WTC11 (cell line): ENCODE measurements at regions not wholly inside any gene's neighbourhood (a gene's known extent, or its start where the extent isn't known, plus 50 kb on each side); places are given as distances from the start of the nearest gene placed in this dataset.

ENCODE experiments used
- GRHL2 ChIP-seq: fragments of 250-450 bp; sonication (Bioruptor Pico); IDR thresholded peaks from 2 replicates; pipeline ENCODE4 v1.8.0; 2022; ENCODE audit warnings: mild to moderate bottlenecking, moderate library complexity; ENCODE audit not compliant: insufficient replicate concordance, severe bottlenecking
- TP53 ChIP-seq: sonication (generic); formaldehyde crosslinking; IDR thresholded peaks from 2 replicates; pipeline ENCODE4 v1.8.1; 2023; ENCODE audit warnings: mild to moderate bottlenecking, missing genetic modification reagents
- TF ChIP-seq, protein P1 (sequence below): fragments of 250-450 bp; sonication (Bioruptor Pico); IDR thresholded peaks from 2 replicates; pipeline ENCODE4 v2.1.2; 2022; ENCODE audit warnings: mild to moderate bottlenecking, moderate library complexity

- TF ChIP-seq TP53 (CRISPR knock-in tag): no peak
- TF ChIP-seq, protein P1, sequence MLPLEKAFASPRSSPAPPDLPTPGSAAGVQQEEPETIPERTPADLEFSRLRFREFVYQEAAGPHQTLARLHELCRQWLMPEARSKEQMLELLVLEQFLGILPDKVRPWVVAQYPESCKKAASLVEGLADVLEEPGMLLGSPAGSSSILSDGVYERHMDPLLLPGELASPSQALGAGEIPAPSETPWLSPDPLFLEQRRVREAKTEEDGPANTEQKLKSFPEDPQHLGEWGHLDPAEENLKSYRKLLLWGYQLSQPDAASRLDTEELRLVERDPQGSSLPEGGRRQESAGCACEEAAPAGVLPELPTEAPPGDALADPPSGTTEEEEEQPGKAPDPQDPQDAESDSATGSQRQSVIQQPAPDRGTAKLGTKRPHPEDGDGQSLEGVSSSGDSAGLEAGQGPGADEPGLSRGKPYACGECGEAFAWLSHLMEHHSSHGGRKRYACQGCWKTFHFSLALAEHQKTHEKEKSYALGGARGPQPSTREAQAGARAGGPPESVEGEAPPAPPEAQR: no peak
- no peak for TF ChIP-seq GRHL2
These were observed 337.0 kb downstream of the SHANK2 start for GRCh38 chr11:70915158-70915985.
